HepG2 (cell line): ENCODE measurements at regions not wholly inside any gene's neighbourhood (a gene's known extent, or its start where the extent isn't known, plus 50 kb on each side); places are given as distances from the start of the nearest gene placed in this dataset.

Source experiments
- DDIT3 ChIP-seq: sonication (generic); formaldehyde crosslinking; IDR thresholded peaks from 2 replicates; pipeline ENCODE4 v1.4.0; 2020; ENCODE audit warnings: mild to moderate bottlenecking, missing genetic modification reagents
- DNMT3B ChIP-seq: conservative IDR thresholded peaks from 2 replicates; pipeline ENCODE4 v1.6.1; 2016; ENCODE audit warnings: missing biosample characterization, control low read depth
- ELF1 ChIP-seq: sonication (generic); formaldehyde crosslinking; IDR thresholded peaks from 2 replicates; pipeline ENCODE4 v1.4.0; 2020; ENCODE audit warnings: missing genetic modification reagents
- EP300 ChIP-seq, 3 experiments: sonication (generic) in 1 of 3; formaldehyde crosslinking in 1 of 3; IDR thresholded peaks; 2 replicates each; pipeline versions ENCODE4 v1.5.1 to v1.6.1; 2011 to 2020; ENCODE audit warnings: low read depth in 2 of 3, low read length in 2 of 3, borderline replicate concordance in 1 of 3, improper control_type of control experiment in 1 of 3, mild to moderate bottlenecking in 1 of 3, missing genetic modification reagents in 1 of 3, moderate library complexity in 1 of 3
- FOXA3 ChIP-seq: IDR thresholded peaks from 2 replicates; pipeline ENCODE4 v1.6.1; 2016; ENCODE audit warnings: missing genetic modification reagents, missing compliant biosample characterization
- GABPB1 ChIP-seq: IDR thresholded peaks from 2 replicates; pipeline ENCODE4 v1.6.1; 2016; ENCODE audit warnings: mild to moderate bottlenecking, missing genetic modification reagents, moderate library complexity, missing compliant biosample characterization
- JUND ChIP-seq: sonication (generic); formaldehyde crosslinking; IDR thresholded peaks from 2 replicates; pipeline ENCODE4 v1.8.0; 2022; ENCODE audit warnings: mild to moderate bottlenecking, missing genetic modification reagents
- KAT8 ChIP-seq: IDR thresholded peaks from 2 replicates; pipeline ENCODE4 v1.6.1; 2016; ENCODE audit warnings: missing genetic modification reagents, missing compliant biosample characterization
- KLF6 ChIP-seq: IDR thresholded peaks from 2 replicates; pipeline ENCODE4 v1.8.0; 2016; ENCODE audit warnings: missing biosample characterization, missing genetic modification reagents
- TAF1 ChIP-seq: sonication (generic); formaldehyde crosslinking; IDR thresholded peaks from 2 replicates; pipeline ENCODE4 v1.4.0; 2020; ENCODE audit warnings: missing genetic modification reagents
- TBX2 ChIP-seq: sonication (generic); formaldehyde crosslinking; IDR thresholded peaks from 2 replicates; pipeline ENCODE4 v1.5.0; 2020; ENCODE audit warnings: missing genetic modification reagents, mild to moderate bottlenecking, borderline replicate concordance
- ZNF253 ChIP-seq: sonication (generic); formaldehyde crosslinking; IDR thresholded peaks from 2 replicates; pipeline ENCODE4 v1.8.0; 2022; ENCODE audit warnings: mild to moderate bottlenecking, missing genetic modification reagents, borderline replicate concordance
- ZNF557 ChIP-seq: sonication (generic); formaldehyde crosslinking; IDR thresholded peaks from 2 replicates; pipeline ENCODE4 v1.4.0; 2020; ENCODE audit warnings: missing genetic modification reagents
- ZNF609 ChIP-seq: sonication (generic); formaldehyde crosslinking; IDR thresholded peaks from 2 replicates; pipeline ENCODE4 v1.4.0; 2020; ENCODE audit warnings: mild to moderate bottlenecking, missing genetic modification reagents, borderline replicate concordance
- ZNF639 ChIP-seq: conservative IDR thresholded peaks from 2 replicates; pipeline ENCODE4 v1.6.1; 2018; ENCODE audit warnings: missing genetic modification reagents
- ZNF646 ChIP-seq: sonication (generic); formaldehyde crosslinking; IDR thresholded peaks from 2 replicates; pipeline ENCODE4 v1.9.0; 2021; ENCODE audit warnings: mild to moderate bottlenecking, missing genetic modification reagents

GRCh38 chr6:157763129-157763903 is 59.7 kb upstream of the SNX9 start (continued):
- peak; percentile 70; the same call in 1 of the 2 replicates for TF ChIP-seq FOXA3 (CRISPR knock-in tag)
- TF ChIP-seq ZNF253 (CRISPR knock-in tag), result no peak
- peak; percentile 33 to 55; a peak in 1 of 4 replicates for TF ChIP-seq EP300 (IDR thresholded peaks at IDR 0.05; ENCODE audit: low read depth in 2 of 2, low read length in 2 of 2)
- TF ChIP-seq EP300 (CRISPR knock-in tag; IDR thresholded peaks at IDR 0.05; ENCODE audit: borderline replicate concordance), result 0 out of 2 replicates have a peak, but pooled peaks have one; percentile 27
- TF ChIP-seq TAF1, result peak; percentile 37; the same call in 1 of the 2 replicates
- TF ChIP-seq ELF1, result peak; percentile 93
- TF ChIP-seq TBX2 (CRISPR knock-in tag), result peak; percentile 30; the same call in 1 of the 2 replicates
- peak; percentile 82 for TF ChIP-seq KAT8 (CRISPR knock-in tag)
- TF ChIP-seq KLF6 (CRISPR knock-in tag), result peak; percentile 70; the same call in 1 of the 2 replicates
- TF ChIP-seq JUND, result peak; percentile 98
- TF ChIP-seq DDIT3, result no peak
- TF ChIP-seq ZNF609, result peak; percentile 27; the same call in 1 of the 2 replicates
- TF ChIP-seq ZNF639 (CRISPR knock-in tag), result no peak
- TF ChIP-seq ZNF557 (CRISPR knock-in tag), result no peak
- TF ChIP-seq GABPB1, result peak; percentile 86
- TF ChIP-seq ZNF646, result peak; percentile 18; the same call in 1 of the 2 replicates
- TF ChIP-seq DNMT3B, result no peak; the same call in 1 of the 2 replicates
